ENCODE measurements at regions not wholly inside any gene's neighbourhood (a gene's known extent, or its start where the extent isn't known, plus 50 kb on each side); places are given as distances from the start of the nearest gene placed in this dataset.

GRCh38 chr2:82792316-82792715 is 1666.8 kb downstream of the SUCLG1 start:
- TF ChIP-seq CTCF (IDR thresholded peaks at IDR 0.05) (no peak), POLR2AphosphoS5 (IDR thresholded peaks at IDR 0.05) (no peak), POLR2A (IDR thresholded peaks at IDR 0.05) (no peak), EP300 (IDR thresholded peaks at IDR 0.05) (no peak)
